DMS 273 treated with DMSO at 0.1 percent for 48 hours (cell line): ENCODE measurements at regions not wholly inside any gene's neighbourhood (a gene's known extent, or its start where the extent isn't known, plus 50 kb on each side); places are given as distances from the start of the nearest gene placed in this dataset.

Source experiments
- DNase-seq: peaks from one replicate; lab custom pipeline; 2025; lab: John Stamatoyannopoulos, UW

GRCh38 chr10:117928281-117928680 lies 118.5 kb downstream of the RAB11FIP2 start:
- DNase-seq: no peak

DNA sequence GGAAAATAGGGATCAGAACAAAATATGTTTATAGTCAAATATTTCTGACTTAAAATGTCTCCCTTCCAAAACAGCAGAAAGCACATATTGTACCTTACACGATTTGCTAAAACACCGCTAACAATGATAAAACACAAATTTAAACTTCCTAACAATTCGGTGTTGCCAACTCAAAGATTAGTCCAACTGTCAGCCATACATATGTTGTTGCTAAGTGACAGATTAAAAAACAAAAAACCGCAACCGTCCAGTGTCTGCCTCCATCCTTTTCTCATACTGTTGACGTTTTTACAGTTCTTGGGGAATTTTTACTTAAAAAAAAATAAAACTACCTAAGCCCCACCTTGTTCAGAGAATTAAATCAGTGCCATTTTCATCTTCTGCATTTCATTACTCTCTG lies 118.0 kb downstream of the RAB11FIP2 start:
- DNase-seq: no peak

GRCh38 chr10:117929327-117930067 lies 117.2 kb downstream of the RAB11FIP2 start:
- DNase-seq: no peak

DNA sequence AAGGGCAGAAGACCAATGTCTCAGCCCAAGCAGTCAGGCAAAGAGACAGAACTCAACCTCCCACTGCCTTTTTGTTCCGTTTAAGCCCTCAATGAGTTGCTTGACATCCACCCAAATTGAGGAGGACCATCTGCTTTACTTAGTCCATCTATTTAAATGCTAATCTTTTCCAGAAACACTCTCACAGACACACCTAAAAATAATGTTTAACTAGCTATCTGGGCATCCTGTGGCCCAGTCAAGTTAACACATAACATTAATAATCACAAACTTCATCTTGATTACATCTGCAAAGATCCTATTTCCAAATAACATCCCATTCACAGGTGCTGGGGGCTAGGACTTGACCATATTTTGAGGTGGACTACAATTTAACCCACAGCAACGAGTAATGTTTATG lies 115.7 kb downstream of the RAB11FIP2 start:
- no peak for DNase-seq

DNA sequence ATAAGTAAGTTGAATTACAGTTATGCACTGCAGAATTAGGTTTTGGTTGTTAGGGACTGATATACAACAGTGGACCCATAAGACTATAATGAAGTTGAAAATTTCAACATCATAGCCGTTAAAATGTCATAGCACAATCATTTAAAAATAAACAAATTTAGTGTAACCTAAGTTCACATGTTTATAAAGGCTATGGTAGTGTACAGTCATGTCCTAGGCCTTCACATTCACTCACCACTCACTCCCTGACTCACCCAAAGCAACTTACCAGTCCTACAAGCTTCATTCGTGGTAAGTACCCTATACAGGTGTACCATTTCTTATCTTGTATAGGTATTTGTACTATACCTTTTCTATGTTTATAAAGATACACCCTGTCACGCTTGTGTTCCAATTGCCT lies 113.7 kb downstream of the RAB11FIP2 start:
- no peak for DNase-seq

- DNase-seq: no peak
These were observed 112.3 kb downstream of the RAB11FIP2 start for GRCh38 chr10:117934477-117934876.

- no peak for DNase-seq
These were observed 110.6 kb downstream of the RAB11FIP2 start for GRCh38 chr10:117936141-117936540.

GRCh38 chr10:117936566-117936965 lies 110.2 kb downstream of the RAB11FIP2 start:
- no peak for DNase-seq

- no peak for DNase-seq
These were observed 109.8 kb downstream of the RAB11FIP2 start for GRCh38 chr10:117936976-117937375.

- DNase-seq: no peak
These were observed 108.6 kb downstream of the RAB11FIP2 start for GRCh38 chr10:117938104-117938503.

DNA sequence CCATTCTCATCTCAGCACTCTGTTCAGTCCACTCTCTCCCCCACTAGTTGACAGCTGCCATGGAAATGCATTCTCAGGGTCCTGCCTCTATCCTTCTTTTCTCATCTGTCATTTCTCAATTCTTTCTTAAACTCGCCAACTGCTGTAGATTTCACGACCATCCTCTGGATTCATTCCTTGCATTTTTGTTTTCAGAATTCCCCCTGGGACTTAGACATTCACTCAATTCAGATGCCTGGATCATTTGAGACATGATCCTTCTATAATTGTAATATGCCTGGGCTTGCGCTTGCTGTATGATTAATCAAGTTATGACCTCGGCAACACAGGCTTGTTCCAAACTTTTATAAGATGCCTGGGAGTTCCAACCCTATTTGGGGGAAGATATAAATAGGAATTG lies 104.5 kb downstream of the RAB11FIP2 start:
- no peak for DNase-seq

DNA sequence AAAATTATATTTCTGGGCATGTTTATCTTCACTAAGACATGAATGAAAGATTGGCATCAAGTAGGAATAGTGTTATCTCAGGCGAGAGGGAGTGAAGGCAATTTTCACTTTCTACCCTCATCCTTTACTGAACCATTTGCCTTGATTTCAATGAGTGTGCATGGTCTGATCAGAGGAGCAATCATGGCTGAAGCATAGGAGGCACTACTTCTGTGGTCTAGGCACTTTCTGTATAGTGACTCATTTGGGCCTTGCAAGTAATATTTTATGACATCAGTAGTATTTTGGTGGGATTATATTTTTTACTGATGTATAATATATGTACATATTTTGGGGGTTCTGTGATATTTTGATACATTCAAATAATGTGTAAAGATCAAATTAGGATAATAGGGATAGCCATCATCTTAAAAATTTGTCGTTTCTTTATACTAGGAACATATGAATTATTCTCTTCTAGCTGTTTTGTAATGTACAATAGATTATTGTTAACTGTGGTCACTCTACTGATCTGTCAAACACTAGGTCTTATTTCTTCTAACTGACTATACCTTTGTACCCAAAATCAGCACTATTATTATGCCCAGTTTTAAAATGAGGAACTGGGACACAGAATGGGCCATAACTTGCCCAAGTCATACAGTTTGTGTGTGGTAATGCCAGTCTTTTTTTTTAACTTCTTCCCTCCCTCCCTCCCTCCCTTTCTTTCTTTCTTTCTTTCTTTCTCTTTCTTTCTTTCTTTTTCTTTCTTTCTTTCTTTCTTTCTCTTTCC lies 101.9 kb downstream of the RAB11FIP2 start:
- DNase-seq: no peak

DNA sequence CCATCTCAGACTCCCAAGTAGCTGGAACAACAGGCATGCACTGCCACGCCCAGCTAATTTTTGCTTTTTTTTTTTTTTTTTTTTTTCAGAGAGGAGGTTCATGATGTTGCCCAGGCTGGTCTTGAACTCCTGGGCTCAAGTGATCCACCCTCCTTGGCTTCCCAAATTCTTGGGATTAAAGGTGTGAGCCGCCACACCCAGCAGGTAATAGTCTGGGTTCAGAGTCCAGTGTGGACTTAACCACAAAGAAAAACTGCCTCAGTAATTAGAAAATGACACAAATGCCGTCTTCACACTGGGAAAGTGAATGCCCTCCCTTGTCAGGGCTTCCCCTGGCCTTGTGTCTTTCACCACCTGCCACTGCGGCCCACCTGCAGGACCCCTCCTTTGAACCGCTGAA lies 101.1 kb downstream of the RAB11FIP2 start:
- DNase-seq: no peak

DNA sequence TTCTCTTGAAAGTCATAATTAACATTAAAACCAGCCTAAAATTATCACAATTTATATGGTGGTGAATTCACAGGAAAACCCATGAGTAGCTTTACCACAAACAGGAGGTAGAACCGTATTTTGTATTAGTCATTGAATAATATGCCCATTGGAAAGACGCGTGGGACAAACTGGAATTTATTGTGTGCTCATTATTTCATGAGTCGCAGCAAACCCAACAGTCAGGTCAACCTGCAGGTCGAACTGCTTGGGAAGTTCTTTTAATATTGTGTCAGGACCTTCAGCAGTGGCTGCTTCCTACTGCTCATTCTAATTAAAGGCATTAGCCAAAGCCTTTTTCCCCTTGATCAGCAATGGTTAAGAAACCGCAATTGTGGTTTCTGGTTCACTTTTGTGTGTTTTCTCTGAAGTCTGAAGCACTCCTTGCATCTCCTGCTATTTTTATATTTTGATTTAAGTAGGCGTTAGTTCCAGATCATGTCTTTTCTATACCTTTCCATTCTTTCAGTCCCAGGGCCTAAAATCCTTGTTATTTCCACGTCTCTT lies 100.1 kb downstream of the RAB11FIP2 start:
- DNase-seq: no peak

DNA sequence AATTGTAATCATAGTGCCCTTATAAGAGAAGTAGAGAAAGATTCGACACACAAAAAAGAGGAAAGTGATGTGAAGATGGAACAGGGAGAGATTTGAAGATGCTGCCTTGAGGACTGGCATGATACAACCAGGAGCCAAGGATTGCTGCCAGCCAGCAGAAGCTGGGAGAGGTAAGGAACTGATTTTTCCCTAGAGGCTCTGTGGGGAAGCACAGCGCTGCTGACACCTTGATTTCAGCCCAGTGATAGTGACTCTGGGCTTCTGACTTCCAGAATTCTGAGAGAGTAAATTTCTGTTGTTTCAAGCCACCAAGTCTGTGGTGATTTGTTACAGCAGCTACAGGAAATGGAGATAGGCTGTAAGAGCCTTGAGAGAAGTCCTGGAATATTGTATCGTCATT lies 98.2 kb downstream of the RAB11FIP2 start:
- no peak for DNase-seq

DNA sequence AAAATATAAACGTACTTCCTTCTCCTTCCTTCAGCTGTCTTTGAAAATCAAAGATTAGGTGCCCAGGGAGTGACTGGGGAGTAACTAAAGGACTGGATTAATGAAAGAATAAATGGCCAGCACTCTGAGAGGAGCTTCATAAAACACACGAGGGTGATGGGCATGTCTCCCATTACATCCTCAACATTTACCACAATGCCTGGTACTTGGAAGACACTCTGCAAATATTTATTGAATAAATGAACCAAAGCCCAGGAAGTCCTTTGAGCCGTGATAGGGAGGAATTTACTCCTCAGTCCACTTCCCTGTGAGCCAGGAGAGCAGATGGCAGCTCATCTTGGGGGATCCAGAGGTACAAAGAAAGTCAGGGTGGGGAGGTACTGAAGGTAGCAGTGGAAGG lies 96.3 kb downstream of the RAB11FIP2 start:
- no peak for DNase-seq
